Peyer's patch (tissue), 4 donors: ENCODE measurements at regions not wholly inside any gene's neighbourhood (a gene's known extent, or its start where the extent isn't known, plus 50 kb on each side); places are given as distances from the start of the nearest gene placed in this dataset.
"Not testable (repeated sequence)": the region's sequence is repeated elsewhere in the genome, so short reads cannot be mapped to it uniquely, and the experiment has no call there.

Experiments used
- DNase-seq, 3 donors: peaks; one replicate each; pipeline ENCODE4 v3.0.0-alpha.2; 2017 to 2019
- H3K27ac ChIP-seq, 4 donors: fragments of 200-600 bp; sonication (generic); one replicate each; pipeline ENCODE4 v1.5.1; 2016 to 2019
- H3K27me3 ChIP-seq, 2 donors: fragments of 200-600 bp; sonication (generic); one replicate each; pipeline ENCODE4 v1.5.1; 2019
- H3K36me3 ChIP-seq, 3 donors: fragments of 200-600 bp; sonication (generic); one replicate each; pipeline ENCODE4 v1.5.1; 2016 to 2019
- H3K4me1 ChIP-seq, 4 donors: fragments of 200-600 bp; sonication (generic); one replicate each; pipeline ENCODE4 v1.5.1; 2016 to 2019
- H3K4me3 ChIP-seq, 4 donors: fragments of 200-600 bp; sonication (generic); 1 replicate in 3 of 4; 2 replicates in 1 of 4; pipeline ENCODE4 v1.5.1; 2016 to 2019; ENCODE audit warnings: mild to moderate bottlenecking in 1 of 4
- H3K9me3 ChIP-seq, 4 donors: fragments of 200-600 bp; sonication (generic); one replicate each; pipeline ENCODE4 v1.5.1; 2016 to 2019; ENCODE audit warnings: mild to moderate bottlenecking in 1 of 4
- CTCF ChIP-seq, 6 experiments: fragments of 450-650 bp in 4 of 6; fragments of 200-600 bp in 2 of 6; sonication (generic) in 1 of 6; IDR thresholded peaks; one replicate each; pipeline ENCODE4 v1.5.1; 2017 to 2019; ENCODE audit warnings: antibody characterized with exemption in 6 of 6, mild to moderate bottlenecking in 3 of 6, moderate library complexity in 1 of 6
- POLR2A ChIP-seq, 2 donors: fragments of 450-650 bp; IDR thresholded peaks; one replicate each; pipeline ENCODE4 v1.5.1; 2017; ENCODE audit warnings: antibody characterized with exemption in 2 of 2, mild to moderate bottlenecking in 2 of 2, moderate library complexity in 2 of 2

- Histone ChIP-seq H3K27ac (no peak overlapping the region), H3K36me3 (no peaks in the 10 kb centered on the region), H3K27me3 (no peaks in the 10 kb centered on the region), H3K9me3 (no peaks in the 10 kb centered on the region), H3K4me1 (no peaks in the 10 kb centered on the region), H3K4me3 (no peak overlapping the region)
- TF ChIP-seq CTCF (IDR thresholded peaks at IDR 0.05), result peak in 3 of 6 experiments; percentile 48 to 56 (median 53)
- TF ChIP-seq POLR2A (IDR thresholded peaks at IDR 0.05), result no peak
- DNase-seq, result peak in 1 of 3 donors; percentile 62
These were observed 179.2 kb upstream of the MBL2 start for GRCh38 chr10:52951824-52952223.

- no peaks in the 10 kb centered on the region for H3K9me3 ChIP-seq
- H3K4me3 ChIP-seq, result no peak overlapping the region
These were observed 178.0 kb upstream of the MBL2 start for GRCh38 chr10:52950578-52950977.

DNA sequence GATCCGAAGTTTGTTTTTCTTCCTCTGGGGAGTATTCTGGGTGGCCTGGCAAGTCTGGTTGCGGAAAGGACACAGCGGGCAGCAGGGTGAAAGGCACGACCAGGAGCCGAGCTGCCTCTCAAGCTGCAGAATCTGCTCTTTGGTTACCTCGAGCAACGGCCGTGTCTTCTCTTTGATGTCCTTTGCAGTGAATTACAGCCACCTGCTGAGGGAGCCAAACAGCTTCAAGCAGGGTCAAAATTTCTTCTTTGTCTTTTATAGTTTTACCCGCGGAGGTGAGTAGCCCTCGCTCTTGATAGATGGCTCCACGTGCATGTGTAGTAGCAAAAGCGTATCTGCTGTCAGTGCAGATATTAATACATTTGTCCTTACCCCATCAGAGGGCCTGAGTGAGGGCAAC, 177.3 kb upstream of the MBL2 start:
- Histone ChIP-seq H3K27ac (no peak overlapping the region), H3K36me3 (no peaks in the 10 kb centered on the region), H3K4me1 (no peaks in the 10 kb centered on the region), H3K4me3 (no peak overlapping the region), H3K27me3 (no peaks in the 10 kb centered on the region), H3K9me3 (no peaks in the 10 kb centered on the region)
- TF ChIP-seq POLR2A (IDR thresholded peaks at IDR 0.05), result no peak
- peak in 3 of 6 experiments; percentile 37 to 40 (median 38) for TF ChIP-seq CTCF (IDR thresholded peaks at IDR 0.05)
- no peak for DNase-seq

More at GRCh38 chr10:52950578-52950977, 178.0 kb upstream of the MBL2 start:
- no peak for DNase-seq
- Histone ChIP-seq H3K27me3 (no peaks in the 10 kb centered on the region), H3K27ac (no peak overlapping the region), H3K4me1 (no peaks in the 10 kb centered on the region), H3K36me3 (no peaks in the 10 kb centered on the region)
- TF ChIP-seq CTCF (IDR thresholded peaks at IDR 0.05), result no peak
- no peak for TF ChIP-seq POLR2A (IDR thresholded peaks at IDR 0.05)

DNA sequence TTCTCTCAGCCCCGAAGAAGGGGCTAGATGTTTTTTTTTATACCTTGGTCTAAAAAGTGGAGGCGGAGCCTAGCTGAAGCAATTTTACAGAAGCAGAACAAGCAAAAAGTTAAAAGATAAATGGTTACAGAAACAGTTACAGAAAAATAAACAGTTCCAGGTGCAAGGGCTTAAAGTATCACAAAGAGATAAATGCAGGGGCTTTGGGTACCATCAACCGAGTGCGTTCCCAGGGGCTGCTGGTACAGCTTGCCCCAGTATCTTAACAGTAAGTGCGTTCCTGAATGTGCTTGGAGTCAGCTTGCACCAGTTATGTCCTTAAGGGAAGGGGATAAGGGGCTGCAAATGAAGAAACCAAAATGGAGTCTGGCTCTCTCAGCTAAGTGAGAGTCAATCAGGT, 173.9 kb upstream of the MBL2 start:
- DNase-seq, result no peak
- Histone ChIP-seq H3K4me3 (no peak overlapping the region), H3K27me3 (no peaks in the 10 kb centered on the region), H3K36me3 (no peaks in the 10 kb centered on the region), H3K4me1 (no peaks in the 10 kb centered on the region), H3K27ac (no peak overlapping the region), H3K9me3 (no peaks in the 10 kb centered on the region)
- no peak for TF ChIP-seq POLR2A (IDR thresholded peaks at IDR 0.05)
- no peak for TF ChIP-seq CTCF (IDR thresholded peaks at IDR 0.05)

DNA sequence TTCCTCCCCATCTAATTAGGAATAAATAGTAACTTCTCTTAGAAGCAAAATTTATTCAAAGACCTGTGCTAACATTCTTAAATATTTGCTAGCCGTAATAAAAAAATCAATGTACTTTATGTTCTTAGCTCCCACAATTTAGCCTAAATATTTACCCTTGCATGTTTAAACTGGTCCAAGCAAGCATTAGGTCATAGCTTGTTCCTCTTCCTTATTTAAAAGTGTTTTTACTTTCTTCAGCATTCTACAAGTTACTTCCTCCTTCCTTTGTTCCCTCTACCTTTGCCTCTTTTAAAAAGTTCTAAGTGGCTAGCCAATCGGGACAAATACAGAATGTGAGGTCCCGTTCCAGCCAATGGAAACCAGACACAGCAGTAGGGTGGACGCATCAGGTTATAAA, 172.9 kb upstream of the MBL2 start:
- not testable (repeated sequence) for H3K36me3 ChIP-seq, H3K27me3 ChIP-seq, H3K9me3 ChIP-seq, H3K27ac ChIP-seq, H3K4me1 ChIP-seq, DNase-seq, H3K4me3 ChIP-seq

DNA sequence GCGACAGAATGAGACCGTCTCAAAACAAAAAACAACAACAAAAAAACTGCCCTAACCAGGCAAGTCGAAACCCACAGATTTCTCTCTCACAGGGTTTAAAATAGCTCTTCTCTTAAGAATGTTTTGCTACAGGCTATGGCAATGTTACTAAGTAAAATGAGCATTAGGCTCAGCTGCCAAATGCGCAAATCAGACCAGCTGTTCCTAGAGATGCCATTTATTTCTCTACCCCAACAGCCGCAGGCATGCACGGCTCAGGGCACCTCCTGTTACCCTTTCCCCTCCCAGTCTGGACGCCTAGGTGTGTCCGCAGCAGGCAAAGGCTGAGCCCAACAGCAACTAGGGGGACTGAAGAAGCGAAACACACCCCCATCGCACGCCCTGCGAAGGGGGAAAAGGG, 168.3 kb upstream of the MBL2 start:
- H3K4me1 ChIP-seq, result no peaks in the 10 kb centered on the region
- no peak for DNase-seq
- no peaks in the 10 kb centered on the region for H3K36me3 ChIP-seq
- H3K9me3 ChIP-seq, result no peaks in the 10 kb centered on the region
- H3K27me3 ChIP-seq, result no peaks in the 10 kb centered on the region
- no peak for TF ChIP-seq POLR2A (IDR thresholded peaks at IDR 0.05)
- TF ChIP-seq CTCF (IDR thresholded peaks at IDR 0.05), result no peak
- H3K4me3 ChIP-seq, result no peak overlapping the region
- H3K27ac ChIP-seq, result no peak overlapping the region
